IPS-NIHi11 (cell line): ENCODE measurements at regions not wholly inside any gene's neighbourhood (a gene's known extent, or its start where the extent isn't known, plus 50 kb on each side); places are given as distances from the start of the nearest gene placed in this dataset.

Experiments
- DNase-seq: peaks from one replicate; pipeline ENCODE4 v3.0.0; 2012; ENCODE audit warnings: mixed read lengths, low spot score

DNA sequence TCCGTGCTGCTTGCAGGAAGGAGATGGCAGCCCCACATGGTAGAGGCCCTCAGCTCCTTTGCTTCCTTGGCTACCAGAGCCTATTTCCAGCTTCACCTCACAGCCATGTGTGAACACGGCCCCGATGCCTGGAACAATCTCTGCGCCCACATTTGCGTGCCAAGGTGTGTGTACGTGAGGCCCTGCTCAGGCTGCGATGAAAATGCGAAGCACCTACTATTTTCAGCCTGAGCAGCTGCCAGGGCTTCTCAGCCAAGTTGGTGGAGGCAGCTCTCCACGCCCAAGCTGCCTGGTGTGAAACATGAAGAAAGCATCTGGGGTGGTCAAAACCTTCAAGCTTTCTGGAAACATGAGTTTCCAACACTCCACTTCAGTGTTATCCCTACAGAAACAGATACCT, 177.8 kb upstream of the EGLN3 start:
- no peak for DNase-seq

DNA sequence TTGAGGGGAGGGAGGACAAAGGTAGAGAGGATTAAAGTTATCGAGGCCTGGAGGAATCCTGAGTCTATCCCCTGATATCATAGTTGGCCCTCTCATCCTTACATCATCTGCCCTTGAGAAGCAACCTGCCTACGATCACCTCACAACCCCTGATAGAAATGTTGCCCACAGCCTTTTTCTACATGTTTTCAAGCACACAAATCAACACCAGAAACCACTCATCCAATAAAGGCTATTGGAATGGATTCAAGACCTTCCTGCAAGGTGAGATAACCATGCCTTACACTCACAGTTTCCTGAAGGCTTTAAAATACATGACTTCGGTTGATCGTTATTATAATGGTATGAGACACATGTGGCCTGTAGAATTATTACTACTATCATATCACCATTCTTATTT, 175.7 kb upstream of the EGLN3 start:
- no peak for DNase-seq

DNA sequence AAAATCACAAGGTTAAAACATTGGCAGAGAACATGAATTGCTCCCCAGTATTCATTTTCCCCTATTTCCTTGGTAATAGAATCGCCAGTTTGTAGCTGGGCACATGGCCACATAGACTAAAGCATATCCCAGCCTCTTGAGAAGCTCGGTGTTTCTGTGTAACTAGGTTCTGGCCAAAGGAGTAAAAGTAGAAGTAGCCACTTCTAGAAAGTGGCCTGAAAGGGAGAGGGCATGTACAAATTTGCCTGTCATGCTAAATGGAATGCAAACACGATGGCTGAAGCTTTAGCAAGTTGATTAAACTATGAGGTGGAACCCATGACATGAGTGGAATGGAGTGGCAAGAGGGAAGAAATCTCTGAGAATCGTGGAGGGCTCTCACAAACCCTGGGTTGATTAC, 173.7 kb upstream of the EGLN3 start:
- no peak for DNase-seq

DNA sequence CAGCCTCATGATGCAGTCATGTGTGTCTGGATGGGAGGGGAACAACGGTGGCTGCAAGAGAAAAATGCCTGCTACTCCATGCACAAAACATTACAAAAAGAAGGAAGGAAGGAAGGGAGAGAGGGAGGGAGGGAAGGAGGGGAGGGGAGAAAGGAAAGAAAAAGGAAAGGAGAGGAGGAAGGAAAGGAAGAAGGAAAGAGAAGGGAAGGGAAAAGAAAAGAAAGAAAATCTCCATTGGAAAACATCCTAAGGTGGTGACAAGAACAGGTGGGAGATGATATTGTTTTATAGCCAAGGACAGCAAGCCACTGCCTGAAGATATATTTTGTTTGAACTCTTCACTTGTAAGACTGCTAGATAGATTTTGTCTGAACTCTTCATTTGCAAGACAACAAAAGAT, 171.8 kb upstream of the EGLN3 start:
- no peak for DNase-seq

DNA sequence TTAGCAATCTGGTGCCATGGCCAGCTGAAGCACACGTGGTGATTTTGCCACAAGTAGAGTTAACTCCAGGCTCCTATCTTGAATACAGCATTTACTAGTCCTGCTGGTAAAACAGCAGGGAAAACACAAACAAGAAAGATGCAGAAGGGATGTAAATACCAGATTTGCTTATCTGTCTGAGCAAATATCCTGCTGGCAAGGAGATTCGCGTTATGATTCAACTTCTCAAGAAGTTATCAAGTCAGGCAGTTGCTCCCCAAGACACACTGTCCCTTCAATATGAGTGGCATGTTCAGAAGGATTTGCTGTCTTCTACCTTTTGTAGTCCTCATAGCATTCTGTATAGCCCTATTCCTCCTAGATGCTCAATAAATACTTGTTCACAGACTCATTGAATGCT, 171.2 kb upstream of the EGLN3 start:
- no peak for DNase-seq

DNA sequence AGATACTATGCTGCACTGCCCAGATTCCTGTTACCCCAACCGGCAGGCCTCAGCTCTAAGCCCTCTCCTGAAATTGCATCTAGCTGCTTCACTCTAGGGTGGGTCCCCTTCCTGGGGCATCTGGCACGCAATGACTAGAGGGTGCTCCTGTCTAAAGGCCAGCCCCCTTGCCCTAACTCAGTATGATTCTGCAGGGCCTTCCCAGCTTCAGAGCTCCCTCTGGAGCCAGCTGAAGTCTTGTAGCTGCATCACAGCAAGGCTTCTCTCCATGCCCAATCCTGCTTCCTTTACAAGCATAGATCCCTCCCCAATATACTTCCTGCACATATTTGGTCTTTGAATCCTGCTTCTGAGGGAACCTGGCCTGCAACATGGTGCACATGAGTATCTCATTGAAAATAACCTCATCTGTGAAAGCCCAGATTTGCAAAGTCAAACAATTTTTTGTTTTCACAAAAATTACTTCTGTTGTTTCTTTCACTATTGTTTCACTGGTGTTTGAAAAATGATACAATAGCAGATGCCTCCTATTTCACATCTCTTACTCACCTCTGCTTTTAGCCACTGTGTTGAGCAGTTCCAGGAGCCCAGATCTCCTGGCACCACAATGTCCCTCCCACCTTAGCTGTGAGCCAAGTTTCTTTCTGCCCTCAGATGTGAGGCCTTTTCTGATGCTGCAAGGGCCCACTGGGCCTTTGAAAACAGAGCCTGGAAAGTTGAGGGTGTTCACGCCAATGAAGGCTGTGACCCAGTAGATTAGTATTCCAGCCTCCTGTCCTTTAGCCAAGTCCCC, 169.5 kb upstream of the EGLN3 start:
- no peak for DNase-seq

DNA sequence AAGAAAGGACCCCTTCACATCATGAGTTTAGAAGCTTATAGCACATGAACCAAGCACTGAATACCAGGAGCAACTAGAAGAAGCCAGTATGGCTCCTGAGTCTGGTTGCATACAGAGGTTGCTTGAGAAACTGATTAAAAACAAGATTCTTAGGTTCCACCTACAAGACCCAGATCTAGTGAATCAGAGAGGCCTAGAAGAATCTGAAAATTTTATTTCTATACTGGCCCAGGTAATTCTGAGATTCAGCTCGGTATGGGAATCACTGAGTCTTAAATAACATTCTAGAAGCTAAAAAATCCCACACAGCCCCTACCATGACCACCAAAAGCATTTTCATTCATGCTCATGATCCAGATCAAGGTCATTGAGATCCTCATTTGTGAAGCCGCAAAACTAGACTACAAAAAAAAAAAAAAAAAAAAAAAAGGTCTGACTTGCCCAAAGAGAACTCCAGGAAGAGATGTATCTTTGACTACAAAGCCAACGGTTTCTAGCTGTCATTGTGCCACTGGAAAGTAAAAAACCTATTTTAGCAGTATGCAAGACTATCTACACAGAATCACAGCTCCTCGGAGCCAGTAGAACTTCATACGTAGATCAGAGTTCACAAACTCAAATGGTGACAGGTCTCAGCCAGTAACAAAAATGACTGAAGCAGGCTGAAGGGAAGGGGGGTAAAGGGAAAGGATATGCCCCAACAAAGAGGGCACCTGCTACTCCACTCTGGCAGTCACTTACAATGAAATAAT, 168.4 kb upstream of the EGLN3 start:
- no peak for DNase-seq

DNA sequence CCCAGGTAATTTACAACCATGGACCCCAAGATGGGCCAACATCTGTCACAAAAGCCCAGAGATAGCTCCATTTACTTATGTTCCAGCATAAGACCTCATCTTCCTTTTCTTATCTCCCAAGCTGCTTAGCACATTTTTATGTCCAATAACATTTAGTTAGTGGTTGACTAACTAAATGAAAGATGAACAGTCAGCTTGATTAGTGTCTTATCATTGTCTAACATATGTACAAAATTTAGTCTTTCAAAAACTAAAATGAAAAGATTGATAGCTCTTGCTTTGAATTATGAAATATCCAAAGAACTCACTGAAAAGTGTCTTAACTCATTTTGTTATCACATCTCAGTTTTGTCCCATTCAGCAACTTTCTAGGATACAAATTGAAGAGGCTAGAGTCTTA, 163.1 kb upstream of the EGLN3 start:
- no peak for DNase-seq

DNA sequence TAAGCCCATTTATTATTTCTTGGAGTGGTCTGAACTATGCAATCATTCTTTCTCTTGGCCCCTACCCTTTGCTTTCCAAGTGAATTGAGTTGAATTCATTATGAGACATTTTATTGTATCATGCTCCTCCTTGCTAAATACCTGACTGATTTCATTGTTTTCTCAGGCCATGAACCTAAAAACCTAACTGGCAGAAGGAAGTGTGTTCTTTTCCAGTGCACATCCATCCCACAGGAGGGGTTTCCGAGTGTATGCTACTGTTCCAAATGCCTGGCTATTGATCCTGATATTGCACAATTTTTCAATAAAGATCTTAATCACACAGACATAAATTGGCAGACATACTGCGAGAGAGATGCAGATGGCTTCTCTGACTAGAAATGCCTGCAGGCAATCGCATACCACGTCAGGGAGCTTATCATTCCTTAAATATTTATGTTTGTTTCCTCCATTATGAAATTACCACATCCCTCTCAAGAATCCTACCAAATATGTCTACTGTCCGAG, 162.2 kb upstream of the EGLN3 start:
- DNase-seq, result no peak

DNA sequence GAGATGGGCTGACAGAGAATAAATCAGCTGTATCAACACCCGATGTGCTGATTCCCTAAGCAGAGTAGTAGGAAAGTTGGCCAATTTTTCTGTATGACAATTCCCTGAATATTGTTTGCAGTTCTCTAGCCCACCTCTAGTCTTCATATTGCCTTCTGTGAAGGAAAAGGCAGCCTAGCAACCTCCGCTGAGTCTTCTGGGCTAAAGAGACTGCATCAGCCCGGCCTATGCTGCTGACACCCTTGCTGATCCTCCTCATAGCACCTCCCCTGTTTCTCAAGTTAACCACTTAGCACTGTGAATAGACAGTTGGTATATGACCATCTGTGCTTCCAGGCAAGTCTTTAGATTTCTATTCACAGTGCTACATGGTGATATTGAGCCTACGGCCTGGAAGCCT, 161.1 kb upstream of the EGLN3 start:
- DNase-seq, result no peak

DNA sequence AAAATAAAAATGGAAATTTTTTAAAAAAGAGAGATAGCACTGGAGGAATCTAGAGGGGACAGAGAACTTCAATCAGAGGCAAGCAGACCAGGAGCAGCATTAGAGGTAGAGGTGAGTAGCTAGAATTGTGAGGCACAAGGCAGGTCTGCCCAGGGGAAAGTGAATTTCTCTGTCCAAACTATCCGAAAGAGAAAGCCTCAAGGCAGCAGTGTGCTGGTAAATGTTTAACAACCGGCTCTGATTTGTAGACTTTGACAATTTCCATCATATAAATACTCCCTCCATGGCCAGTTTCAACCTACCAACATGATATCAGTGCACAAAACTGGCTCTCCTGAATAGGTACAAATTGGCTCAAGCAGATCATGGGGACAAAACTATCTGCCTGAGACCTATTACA, 160.6 kb upstream of the EGLN3 start:
- no peak for DNase-seq

DNA sequence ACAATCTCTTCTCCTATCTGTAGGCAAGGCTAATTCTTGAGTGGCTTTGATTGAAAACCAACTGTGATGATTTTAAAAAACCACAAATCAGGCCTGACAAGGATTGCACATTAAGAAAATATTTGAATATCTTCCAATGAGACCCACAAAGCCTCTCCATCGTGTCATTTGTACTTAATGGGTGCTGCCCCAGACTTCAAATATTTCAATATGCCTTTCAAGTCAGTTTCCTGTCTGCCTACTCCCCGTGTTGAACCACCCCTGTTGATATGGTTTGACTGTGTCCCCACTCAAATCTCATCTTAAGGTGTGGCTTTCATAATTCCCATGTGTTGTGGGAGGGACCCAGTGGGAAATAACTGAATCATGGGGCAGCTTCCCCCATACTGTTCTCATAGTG, 159.7 kb upstream of the EGLN3 start:
- DNase-seq, result no peak

DNA sequence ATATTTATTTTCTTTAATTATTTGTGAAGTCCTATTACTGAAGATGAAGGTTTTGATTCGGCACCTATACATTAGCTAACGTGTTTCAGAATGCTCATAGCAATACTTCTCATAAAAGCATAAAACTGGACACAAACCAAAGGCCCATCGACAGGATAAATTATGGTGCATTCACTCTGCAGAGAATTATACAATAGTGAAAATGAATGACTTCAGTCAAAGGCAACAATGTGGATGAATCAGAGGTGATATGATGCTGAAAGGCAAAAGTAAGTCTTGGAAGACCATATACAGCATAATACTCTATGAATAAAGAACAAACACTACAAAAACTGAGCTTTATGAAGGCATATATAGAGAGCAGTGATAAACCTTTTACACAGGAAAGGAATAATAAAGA, 156.6 kb upstream of the EGLN3 start:
- DNase-seq, result no peak

DNA sequence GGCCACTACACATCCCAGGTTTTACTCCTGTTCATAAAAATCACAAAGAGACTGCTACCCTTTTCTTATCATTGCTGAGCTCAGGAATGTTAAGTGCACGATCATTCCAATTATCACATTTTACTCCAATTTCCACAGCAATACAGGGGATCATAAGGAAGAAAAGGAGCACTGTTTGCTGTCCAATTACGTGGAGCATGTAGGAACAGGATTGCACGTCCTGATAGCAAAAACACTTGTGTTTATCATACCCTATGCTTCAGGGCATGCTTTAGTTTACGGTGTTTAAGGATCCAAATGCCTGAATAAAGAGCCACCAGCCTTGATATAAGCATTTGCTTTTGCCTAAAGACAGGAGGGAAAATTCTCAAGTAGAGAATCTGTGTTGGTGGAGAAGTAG, 155.4 kb upstream of the EGLN3 start:
- no peak for DNase-seq

DNA sequence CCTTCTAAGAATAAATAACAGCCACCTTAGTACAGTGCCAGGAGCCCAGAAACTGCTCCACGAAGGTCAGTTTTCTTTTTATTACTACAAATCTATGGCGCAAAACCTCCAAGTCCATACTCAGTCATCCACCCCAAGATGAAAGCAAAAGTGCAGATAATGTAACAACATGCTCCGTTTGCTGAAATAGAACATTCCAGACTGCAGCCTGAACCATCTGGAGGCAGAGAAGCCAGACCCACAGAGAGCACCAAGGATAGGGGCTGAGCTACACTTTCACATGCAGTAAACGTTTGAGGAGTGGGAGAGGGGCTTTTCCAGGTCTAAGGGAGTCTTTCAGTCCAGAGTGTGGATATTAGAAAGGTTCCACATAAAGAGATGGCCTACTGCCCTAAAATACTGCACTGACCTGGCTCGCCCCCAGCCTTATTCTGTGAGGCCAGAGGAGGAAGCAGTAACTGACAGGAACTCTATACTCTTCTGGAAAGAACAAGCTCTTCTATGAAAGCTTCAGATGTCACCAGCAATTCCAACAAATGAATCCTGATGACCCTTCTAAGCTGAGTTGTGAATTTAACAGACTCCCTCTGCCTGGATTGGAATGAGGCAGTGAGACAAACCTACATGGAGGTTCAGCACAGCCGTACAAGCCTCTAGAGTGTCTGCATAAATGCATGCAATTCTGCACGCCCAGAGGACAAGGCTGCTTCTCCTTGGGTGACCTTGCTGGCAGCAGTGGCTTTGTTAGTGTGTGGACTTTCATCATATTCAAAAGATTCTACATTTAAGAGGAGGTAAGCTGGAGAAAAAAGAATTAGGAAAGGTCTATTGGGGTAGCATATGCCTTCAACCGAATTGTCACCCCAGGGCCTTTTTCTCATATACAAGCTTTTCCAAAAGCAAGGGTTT, 153.9 kb upstream of the EGLN3 start:
- no peak for DNase-seq

DNA sequence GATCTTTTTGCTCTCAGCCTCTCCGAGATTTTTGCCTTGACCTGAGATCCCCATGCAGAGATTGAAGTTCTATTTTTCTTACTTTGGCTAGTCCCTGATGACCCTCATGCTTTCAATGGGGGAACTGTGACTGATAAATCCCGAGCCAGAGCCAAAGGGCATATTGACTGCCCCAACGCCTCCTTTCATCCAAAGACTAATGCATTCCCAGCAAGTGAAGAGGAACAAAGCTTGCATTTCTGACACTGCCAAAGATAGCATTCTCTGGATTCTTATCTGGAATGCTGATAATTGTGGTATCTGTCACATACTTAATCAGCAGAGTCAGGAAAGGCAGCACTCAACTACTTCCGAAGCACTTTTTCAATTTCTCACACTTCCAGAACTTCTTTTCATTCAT, 152.3 kb upstream of the EGLN3 start:
- no peak for DNase-seq

DNA sequence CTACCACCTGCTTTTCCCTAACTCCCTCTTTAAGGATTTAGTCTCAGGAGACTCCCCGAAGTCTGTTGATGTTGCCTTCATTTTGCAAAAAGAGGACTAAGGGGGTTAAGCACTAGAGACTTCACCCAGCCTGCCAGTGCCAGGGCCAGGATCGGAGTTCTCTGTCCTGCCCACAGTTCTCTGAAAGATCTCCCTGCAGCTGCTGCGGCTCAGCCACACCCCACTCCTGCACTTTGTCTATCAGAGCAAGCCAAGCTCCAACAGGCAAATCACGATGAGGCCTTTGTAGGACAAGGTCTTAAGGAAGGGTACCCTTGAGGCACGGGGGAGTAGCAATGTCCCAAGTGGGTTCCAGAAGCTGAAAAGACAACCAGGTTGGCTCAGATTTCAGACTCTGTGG, 148.8 kb upstream of the EGLN3 start:
- DNase-seq, result no peak

DNA sequence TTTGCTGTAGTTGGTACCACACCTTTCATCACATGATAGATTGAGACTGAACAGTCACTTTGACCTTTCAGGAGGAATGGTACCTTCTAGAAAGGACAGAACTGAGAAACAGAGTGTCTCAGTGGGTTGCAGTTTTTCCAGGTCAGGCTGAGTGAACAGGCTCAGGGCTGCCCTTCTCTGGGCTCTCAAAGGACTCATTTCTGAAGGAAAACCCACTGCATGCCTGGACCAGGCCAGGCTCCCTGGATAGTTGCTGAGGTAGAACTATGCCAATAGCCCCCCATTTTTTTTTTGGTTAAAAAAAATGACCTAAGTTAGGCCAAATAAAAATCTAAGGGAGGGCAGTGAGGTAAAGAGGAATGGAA, 148.1 kb upstream of the EGLN3 start:
- DNase-seq, result no peak

DNA sequence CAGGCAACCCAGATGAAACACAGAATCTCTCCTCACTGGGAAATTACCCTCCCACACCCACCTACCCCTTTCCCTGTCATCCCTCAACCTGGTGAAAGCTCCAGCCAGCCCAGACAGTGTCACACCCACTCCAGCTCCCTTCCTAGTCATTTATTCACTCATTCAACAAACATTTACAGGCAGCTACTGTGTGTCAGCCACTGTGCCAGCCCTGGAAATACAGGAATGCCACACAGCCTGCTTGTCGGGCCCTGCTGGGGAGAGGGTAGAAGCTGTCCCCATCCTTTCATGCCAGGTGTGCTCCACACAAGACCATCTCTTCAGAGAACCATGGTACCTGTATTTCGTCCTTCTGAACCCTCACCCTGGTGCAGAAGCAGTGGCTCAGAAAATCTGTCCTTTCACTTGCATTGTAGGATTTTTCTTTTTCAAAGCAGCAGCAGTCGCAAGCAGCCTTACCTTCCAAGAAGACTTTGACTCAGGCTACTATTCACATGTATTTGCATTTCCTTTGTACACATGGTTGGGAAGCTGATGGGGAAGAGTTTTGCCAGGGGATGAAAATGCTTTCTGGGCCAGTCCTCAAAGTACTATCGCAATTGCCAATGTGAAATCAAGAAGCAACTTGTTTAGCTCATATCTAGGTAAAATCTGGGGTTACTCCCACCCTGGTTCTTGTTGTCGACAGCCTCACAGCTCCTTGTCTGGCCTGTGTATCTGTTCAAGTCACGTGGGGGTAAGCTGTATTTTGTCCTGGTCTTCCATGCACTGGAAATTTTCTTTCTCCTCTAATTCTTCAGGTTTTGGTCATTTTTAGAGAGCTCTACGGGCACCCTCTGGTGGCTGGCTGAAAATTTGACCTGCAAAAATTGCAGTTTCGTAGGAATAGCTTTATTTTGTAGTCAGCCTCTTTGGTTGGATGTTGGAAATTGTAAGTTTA, 147.4 kb upstream of the EGLN3 start:
- DNase-seq, result peak; percentile 52

DNA sequence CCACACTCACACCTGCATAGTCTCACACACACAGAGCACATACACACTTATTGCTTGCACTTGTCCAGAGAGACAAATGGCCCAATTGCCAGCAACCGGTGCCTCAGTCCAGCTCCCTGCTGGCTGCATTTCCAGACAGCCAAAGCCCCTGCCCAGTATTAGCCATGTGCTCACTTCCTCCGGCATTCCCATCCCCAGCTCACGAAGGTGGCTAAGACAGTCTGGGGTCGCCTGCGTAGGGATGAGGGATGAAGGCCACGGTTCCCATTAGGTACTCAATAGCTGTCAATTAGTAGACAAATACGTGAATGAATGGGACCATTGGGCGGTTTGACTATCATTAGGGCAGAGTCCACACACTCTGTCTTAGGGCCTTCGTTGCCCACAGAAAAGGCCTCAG, 146.8 kb upstream of the EGLN3 start:
- DNase-seq, result no peak

DNA sequence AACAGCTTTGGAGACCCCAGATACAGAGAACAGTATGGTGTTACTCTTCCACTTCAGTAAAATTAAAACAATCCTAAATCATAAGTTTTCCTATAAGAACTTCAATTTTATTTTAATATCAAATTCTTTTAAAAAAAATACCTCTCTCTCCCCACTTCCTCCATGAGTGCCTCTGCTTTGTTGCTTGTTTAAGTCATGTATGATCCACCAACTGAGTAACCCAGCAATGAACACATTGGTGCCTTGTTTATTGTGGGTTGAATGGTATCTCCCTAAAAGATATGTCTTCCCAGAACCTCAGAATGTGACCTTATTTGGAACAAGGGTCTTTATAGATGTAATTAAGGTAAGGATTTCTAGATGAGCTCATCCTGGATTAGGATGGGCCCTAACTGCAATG, 143.5 kb upstream of the EGLN3 start:
- no peak for DNase-seq

DNA sequence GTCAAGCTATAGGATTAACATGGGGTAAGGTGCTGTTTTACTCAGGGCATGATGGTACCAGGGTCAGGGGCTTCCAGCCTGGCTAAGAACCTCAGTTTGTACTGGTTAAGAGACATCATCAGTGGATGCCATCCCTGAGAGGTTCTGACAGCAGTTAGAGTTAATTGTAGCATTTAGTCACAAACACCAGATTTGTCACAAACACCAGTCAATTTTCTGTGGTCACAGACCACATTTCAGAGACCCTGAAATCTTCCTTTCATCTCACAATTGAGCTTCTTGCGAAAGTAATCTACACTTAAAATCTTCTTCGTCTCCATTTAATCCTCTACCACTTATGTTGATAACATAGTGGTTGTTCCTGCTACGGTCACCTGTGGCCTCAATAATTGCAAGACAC, 143.0 kb upstream of the EGLN3 start:
- no peak for DNase-seq
